ENCODE measurements at regions not wholly inside any gene's neighbourhood (a gene's known extent, or its start where the extent isn't known, plus 50 kb on each side); places are given as distances from the start of the nearest gene placed in this dataset.

- no peak for DNase-seq
These were observed 288.0 kb upstream of the TBC1D5 start for GRCh38 chr3:18030371-18030870.

GRCh38 chr3:18027161-18027939 is 284.9 kb upstream of the TBC1D5 start:
- DNase-seq: no peak

- DNase-seq: no peak
These were observed 282.3 kb upstream of the TBC1D5 start for GRCh38 chr3:18024715-18025114.

GRCh38 chr3:18019161-18019495 is 276.7 kb upstream of the TBC1D5 start:
- no peak for DNase-seq

GRCh38 chr3:18018491-18019160 is 276.2 kb upstream of the TBC1D5 start:
- DNase-seq: no peak

GRCh38 chr3:18016366-18016765 is 273.9 kb upstream of the TBC1D5 start:
- no peak for DNase-seq

- no peak for DNase-seq
These were observed 270.5 kb upstream of the TBC1D5 start for GRCh38 chr3:18012933-18013332.

- no peak for DNase-seq
These were observed 270.0 kb upstream of the TBC1D5 start for GRCh38 chr3:18012436-18012835.

- DNase-seq: no peak
These were observed 269.0 kb upstream of the TBC1D5 start for GRCh38 chr3:18011387-18011786.

GRCh38 chr3:18010001-18010400 is 267.6 kb upstream of the TBC1D5 start:
- no peak for DNase-seq

GRCh38 chr3:18008706-18009368 is 266.4 kb upstream of the TBC1D5 start:
- DNase-seq: no peak

- DNase-seq: no peak
These were observed 265.5 kb upstream of the TBC1D5 start for GRCh38 chr3:18007980-18008379.

- DNase-seq: no peak
These were observed 253.3 kb upstream of the TBC1D5 start for GRCh38 chr3:17995769-17996168.

GRCh38 chr3:17994167-17994566 is 251.7 kb upstream of the TBC1D5 start:
- DNase-seq: no peak

GRCh38 chr3:17990390-17990789 is 248.0 kb upstream of the TBC1D5 start:
- DNase-seq: no peak

- DNase-seq: no peak
These were observed 244.0 kb upstream of the TBC1D5 start for GRCh38 chr3:17986348-17986816.

- DNase-seq: no peak
These were observed 243.4 kb upstream of the TBC1D5 start for GRCh38 chr3:17985658-17986347.

GRCh38 chr3:17983106-17983505 is 240.7 kb upstream of the TBC1D5 start:
- no peak for DNase-seq

GRCh38 chr3:17982211-17982880 is 239.9 kb upstream of the TBC1D5 start:
- no peak for DNase-seq

- DNase-seq: no peak
These were observed 238.4 kb upstream of the TBC1D5 start for GRCh38 chr3:17980863-17981262.

GRCh38 chr3:17979911-17980310 is 237.5 kb upstream of the TBC1D5 start:
- DNase-seq: no peak

- DNase-seq: no peak
These were observed 236.8 kb upstream of the TBC1D5 start for GRCh38 chr3:17979252-17979651.
